NCI-H2029 treated with DMSO at 0.1 percent for 48 hours (cell line): ENCODE measurements at regions not wholly inside any gene's neighbourhood (a gene's known extent, or its start where the extent isn't known, plus 50 kb on each side); places are given as distances from the start of the nearest gene placed in this dataset.

Experiments
- DNase-seq: peaks from one replicate; lab custom pipeline; 2025; lab: John Stamatoyannopoulos, UW

- no peak for DNase-seq
Measured at GRCh38 chr12:87160848-87161601, 868.2 kb downstream of the C12orf50 start.

GRCh38 chr12:87157791-87158190 lies 871.4 kb downstream of the C12orf50 start:
- DNase-seq, result no peak

GRCh38 chr12:87155621-87156020 lies 873.6 kb downstream of the C12orf50 start:
- DNase-seq, result no peak

GRCh38 chr12:87152841-87153528 lies 876.2 kb downstream of the C12orf50 start:
- no peak for DNase-seq

GRCh38 chr12:87152075-87152474 lies 877.1 kb downstream of the C12orf50 start:
- DNase-seq, result no peak

GRCh38 chr12:87150969-87151662 lies 878.1 kb downstream of the C12orf50 start:
- DNase-seq, result no peak

GRCh38 chr12:87142342-87142741 lies 886.2 kb upstream of the MGAT4C start:
- no peak for DNase-seq

- DNase-seq, result no peak
Measured at GRCh38 chr12:87141091-87141490, 884.9 kb upstream of the MGAT4C start.

GRCh38 chr12:87140262-87140661 lies 884.1 kb upstream of the MGAT4C start:
- no peak for DNase-seq

GRCh38 chr12:87137220-87137619 lies 881.0 kb upstream of the MGAT4C start:
- no peak for DNase-seq

- no peak for DNase-seq
Measured at GRCh38 chr12:87136330-87136976, 880.3 kb upstream of the MGAT4C start.

GRCh38 chr12:87127272-87127671 lies 871.1 kb upstream of the MGAT4C start:
- no peak for DNase-seq

- DNase-seq, result no peak
Measured at GRCh38 chr12:87121896-87122295, 865.7 kb upstream of the MGAT4C start.

- DNase-seq, result peak; percentile 65
Measured at GRCh38 chr12:87120440-87120839, 864.2 kb upstream of the MGAT4C start.

GRCh38 chr12:87119713-87120112 lies 863.5 kb upstream of the MGAT4C start:
- DNase-seq, result no peak

GRCh38 chr12:87117526-87117925 lies 861.3 kb upstream of the MGAT4C start:
- no peak for DNase-seq

- no peak for DNase-seq
Measured at GRCh38 chr12:87116780-87117179, 860.6 kb upstream of the MGAT4C start.

GRCh38 chr12:87112571-87113345 lies 856.6 kb upstream of the MGAT4C start:
- no peak for DNase-seq

GRCh38 chr12:87107766-87108165 lies 851.6 kb upstream of the MGAT4C start:
- no peak for DNase-seq

GRCh38 chr12:87107270-87107669 lies 851.1 kb upstream of the MGAT4C start:
- DNase-seq, result no peak

GRCh38 chr12:87096082-87096585 lies 839.9 kb upstream of the MGAT4C start:
- DNase-seq, result no peak
